MCF 10A (cell line): ENCODE measurements at regions not wholly inside any gene's neighbourhood (a gene's known extent, or its start where the extent isn't known, plus 50 kb on each side); places are given as distances from the start of the nearest gene placed in this dataset.

Experiments
- BruUV-seq: library from RNA; stranded (reverse); fragments of 400-500 nt; replicated peaks from 2 replicates; lab custom pipeline; 2021; lab: Mats Ljungman, UMichigan
- CTCF ChIA-PET: fragments of 300-600 bp; sonication (Branson Sonifier 250); formaldehyde crosslinking; extraction: SDS; loops from one replicate; lab custom pipeline; 2021; ENCODE audit warnings: antibody characterized with exemption, inconsistent platforms; lab: Yijun Ruan, JAX
- POLR2A ChIA-PET: fragments of 300-600, 350-650 bp; sonication (Branson Sonifier 250); formaldehyde crosslinking; extraction: SDS; loops from one replicate; lab custom pipeline; 2020; ENCODE audit warnings: antibody characterized with exemption, inconsistent platforms; lab: Yijun Ruan, JAX
- DNase-seq: peaks from one replicate; pipeline ENCODE4 v3.0.0-alpha.2; 2018; ENCODE audit not compliant: unreplicated experiment
- H3K27ac Mint-ChIP-seq: one replicate; pipeline ENCODE4 v1.8.0; 2022; ENCODE audit warnings: mild to moderate bottlenecking, low read depth, mixed read lengths; ENCODE audit not compliant: unreplicated experiment
- H3K27me3 Mint-ChIP-seq: one replicate; pipeline ENCODE4 v1.8.0; 2022; ENCODE audit warnings: mixed read lengths; ENCODE audit not compliant: insufficient read depth, unreplicated experiment
- H3K36me3 Mint-ChIP-seq: one replicate; pipeline ENCODE4 v1.8.0; 2022; ENCODE audit warnings: mild to moderate bottlenecking, moderate library complexity, mixed read lengths; ENCODE audit not compliant: insufficient read depth, unreplicated experiment
- H3K4me1 Mint-ChIP-seq: one replicate; pipeline ENCODE4 v1.8.0; 2022; ENCODE audit warnings: mixed read lengths; ENCODE audit not compliant: insufficient read depth, unreplicated experiment
- H3K4me3 Mint-ChIP-seq: one replicate; pipeline ENCODE4 v1.8.0; 2022; ENCODE audit warnings: mild to moderate bottlenecking, moderate library complexity, mixed read lengths; ENCODE audit not compliant: unreplicated experiment
- H3K9me3 Mint-ChIP-seq: one replicate; pipeline ENCODE4 v1.8.0; 2022; ENCODE audit warnings: mixed read lengths; ENCODE audit not compliant: unreplicated experiment
- intact Hi-C: fragments of 100-400 bp; cut with micrococcal nuclease; formaldehyde crosslinking; loops from 2 replicates; pipeline ENCODE4 v1.14.1; 2022
- TF ChIP-seq, protein P1 (sequence below): fragments of 200-600 bp; IDR thresholded peaks from one replicate; pipeline ENCODE4 v1.8.0; 2022; ENCODE audit warnings: antibody characterized with exemption, mild to moderate bottlenecking; ENCODE audit not compliant: unreplicated experiment

DNA sequence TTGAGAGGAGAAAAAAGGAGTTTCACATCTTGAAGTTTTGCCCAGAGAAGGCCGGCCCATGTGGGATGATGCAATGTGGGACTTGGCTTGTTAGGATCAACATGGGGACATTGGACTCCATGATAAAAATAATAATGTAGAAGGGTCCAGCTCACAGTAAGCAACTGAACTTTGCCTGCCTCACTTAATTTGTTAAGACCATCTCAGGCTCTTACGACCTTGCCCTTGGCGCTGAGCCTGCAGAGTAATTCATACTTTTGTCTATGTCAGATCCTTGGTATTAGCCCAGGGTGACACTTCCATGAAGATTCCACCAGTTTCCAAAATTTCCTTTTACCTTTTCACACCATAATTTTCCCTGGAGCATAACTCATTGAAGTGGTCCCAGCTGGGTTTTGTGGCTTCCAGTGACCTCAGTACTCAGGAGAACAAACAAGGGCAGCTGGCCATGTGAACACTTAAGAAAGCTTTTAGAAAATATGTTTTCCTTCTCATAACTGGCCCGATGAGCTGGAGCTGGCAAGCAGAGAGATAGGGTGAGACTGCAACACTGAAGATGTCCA lies 315.4 kb upstream of the RASGRP1 start:
- H3K36me3 Mint-ChIP-seq, result no peaks in the 10 kb centered on the region
- H3K4me1 Mint-ChIP-seq, result peaks cover 13% of the 10 kb centered on the region
- H3K27ac Mint-ChIP-seq, result no peak overlapping the region
- no peak overlapping the region for H3K4me3 Mint-ChIP-seq
- CTCF ChIA-PET, result interaction anchor here (0.6 to 1.8 kb wide), 4 partner anchors 17 to 878 kb away, joined by 3 to 4 read pairs (median 3); no protein-coding TSS in a partner anchor
- BruUV-seq, result no TSS peak
- intact Hi-C loops, result no loop called here
- TF ChIP-seq, protein P1, sequence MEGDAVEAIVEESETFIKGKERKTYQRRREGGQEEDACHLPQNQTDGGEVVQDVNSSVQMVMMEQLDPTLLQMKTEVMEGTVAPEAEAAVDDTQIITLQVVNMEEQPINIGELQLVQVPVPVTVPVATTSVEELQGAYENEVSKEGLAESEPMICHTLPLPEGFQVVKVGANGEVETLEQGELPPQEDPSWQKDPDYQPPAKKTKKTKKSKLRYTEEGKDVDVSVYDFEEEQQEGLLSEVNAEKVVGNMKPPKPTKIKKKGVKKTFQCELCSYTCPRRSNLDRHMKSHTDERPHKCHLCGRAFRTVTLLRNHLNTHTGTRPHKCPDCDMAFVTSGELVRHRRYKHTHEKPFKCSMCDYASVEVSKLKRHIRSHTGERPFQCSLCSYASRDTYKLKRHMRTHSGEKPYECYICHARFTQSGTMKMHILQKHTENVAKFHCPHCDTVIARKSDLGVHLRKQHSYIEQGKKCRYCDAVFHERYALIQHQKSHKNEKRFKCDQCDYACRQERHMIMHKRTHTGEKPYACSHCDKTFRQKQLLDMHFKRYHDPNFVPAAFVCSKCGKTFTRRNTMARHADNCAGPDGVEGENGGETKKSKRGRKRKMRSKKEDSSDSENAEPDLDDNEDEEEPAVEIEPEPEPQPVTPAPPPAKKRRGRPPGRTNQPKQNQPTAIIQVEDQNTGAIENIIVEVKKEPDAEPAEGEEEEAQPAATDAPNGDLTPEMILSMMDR, result no peak
- DNase-seq, result no peak
- no peaks in the 10 kb centered on the region for H3K27me3 Mint-ChIP-seq
- POLR2A ChIA-PET, result interaction anchor here (1.1 kb wide), 1 partner anchor 13 kb away, joined by 5 read pairs; no protein-coding TSS in a partner anchor
- no peaks in the 10 kb centered on the region for H3K9me3 Mint-ChIP-seq

DNA sequence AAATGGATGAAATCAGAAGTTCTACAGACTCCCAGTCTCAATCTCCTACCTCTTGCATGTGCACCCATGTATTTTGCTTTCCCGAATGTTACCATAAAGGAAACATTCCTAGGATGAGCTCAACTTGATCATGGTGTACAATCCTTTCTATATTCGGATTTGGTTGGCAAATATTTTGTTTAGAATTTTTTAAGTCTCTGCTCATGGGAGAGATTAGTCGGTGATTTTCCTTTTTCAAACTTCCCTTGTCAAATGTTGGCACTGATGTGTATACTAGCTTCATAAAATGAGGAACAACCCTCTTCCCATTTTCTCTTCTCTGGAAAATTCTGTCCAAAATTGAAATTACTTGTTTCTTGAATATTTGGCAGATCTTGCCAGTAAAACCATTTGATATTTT lies 317.6 kb upstream of the RASGRP1 start:
- no peaks in the 10 kb centered on the region for H3K27me3 Mint-ChIP-seq
- intact Hi-C loops, result no loop called here
- TF ChIP-seq, protein P1, result no peak
- no TSS peak for BruUV-seq
- H3K27ac Mint-ChIP-seq, result no peak overlapping the region
- ChIA-PET CTCF (interaction anchor here (0.8 kb wide), 1 partner anchor 167 kb away, joined by 5 read pairs; no protein-coding TSS in a partner anchor), POLR2A (interaction anchor here (0.7 kb wide), 1 partner anchor 109 kb away, joined by 3 read pairs; no protein-coding TSS in a partner anchor)
- DNase-seq, result no peak
- H3K9me3 Mint-ChIP-seq, result no peaks in the 10 kb centered on the region
- H3K4me3 Mint-ChIP-seq, result no peak overlapping the region
- no peaks in the 10 kb centered on the region for H3K36me3 Mint-ChIP-seq
- peaks cover 25% of the 10 kb centered on the region for H3K4me1 Mint-ChIP-seq

DNA sequence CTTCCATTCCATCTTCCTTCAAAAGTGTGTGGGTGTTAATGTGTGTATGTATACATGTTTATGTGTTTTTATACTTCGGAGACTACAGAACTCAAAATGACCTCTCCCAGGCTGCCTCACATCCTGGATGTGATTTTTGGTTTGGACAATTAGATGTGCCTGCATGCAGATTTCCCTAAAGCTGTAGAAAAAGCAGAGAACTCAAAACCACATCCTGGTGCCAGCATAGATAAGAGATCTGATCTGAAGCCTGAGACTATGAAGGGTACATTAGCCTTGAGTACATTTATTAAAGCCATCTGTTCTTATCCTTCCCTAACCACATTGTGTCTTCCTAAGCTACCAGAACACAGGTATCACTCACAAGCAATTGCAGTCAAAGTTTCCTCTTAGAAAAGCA lies 319.4 kb upstream of the RASGRP1 start:
- Mint-ChIP-seq H3K27me3 (no peaks in the 10 kb centered on the region), H3K9me3 (no peaks in the 10 kb centered on the region), H3K36me3 (no peaks in the 10 kb centered on the region), H3K4me3 (no peak overlapping the region), H3K27ac (no peak overlapping the region), H3K4me1 (peaks cover 24% of the 10 kb centered on the region)
- BruUV-seq, result no TSS peak
- POLR2A ChIA-PET, result no interaction called here
- TF ChIP-seq, protein P1, result no peak
- CTCF ChIA-PET, result interaction anchor here (1.0 kb wide), 1 partner anchor 186 kb away, joined by 3 read pairs; no protein-coding TSS in a partner anchor
- DNase-seq, result no peak
- intact Hi-C loops, result no loop called here

DNA sequence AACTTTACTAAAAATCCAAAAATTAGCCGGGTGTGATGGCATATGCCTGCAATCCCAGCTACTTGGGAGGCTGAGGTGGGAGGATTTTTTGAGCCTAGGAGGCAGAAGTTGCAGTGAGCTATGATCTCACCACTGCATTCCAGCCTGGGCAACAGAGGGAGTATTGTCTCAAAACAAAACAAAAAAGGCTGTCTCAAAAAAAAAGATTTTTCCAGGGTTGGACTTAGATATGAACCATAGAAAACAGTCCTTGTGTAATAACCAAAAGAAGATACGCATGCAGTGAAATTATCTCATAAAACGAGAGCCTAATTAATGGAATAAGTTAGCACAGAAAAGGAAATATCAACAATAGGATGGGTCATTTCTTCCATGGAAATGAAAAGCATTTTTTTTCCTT lies 320.4 kb upstream of the RASGRP1 start:
- intact Hi-C loops, result no loop called here
- no peak overlapping the region for H3K4me3 Mint-ChIP-seq
- POLR2A ChIA-PET, result interaction anchor here (0.7 to 1.0 kb wide), 2 partner anchors 10 to 12 kb away, joined by 3 read pairs; no protein-coding TSS in a partner anchor
- no TSS peak for BruUV-seq
- no peaks in the 10 kb centered on the region for H3K27me3 Mint-ChIP-seq
- H3K36me3 Mint-ChIP-seq, result no peaks in the 10 kb centered on the region
- H3K9me3 Mint-ChIP-seq, result no peaks in the 10 kb centered on the region
- H3K27ac Mint-ChIP-seq, result no peak overlapping the region
- peaks cover 15% of the 10 kb centered on the region for H3K4me1 Mint-ChIP-seq
- TF ChIP-seq, protein P1, result no peak
- CTCF ChIA-PET, result interaction anchor here (1.0 to 1.2 kb wide), 2 partner anchors 67 to 187 kb away, joined by 3 to 4 read pairs; no protein-coding TSS in a partner anchor
- DNase-seq, result no peak
